Kidney glomerular epithelial cell (primary cell): ENCODE measurements at regions not wholly inside any gene's neighbourhood (a gene's known extent, or its start where the extent isn't known, plus 50 kb on each side); places are given as distances from the start of the nearest gene placed in this dataset.
A peak's percentile ranks its signal among the peaks of the same experiment; 100 is the strongest.

Experiments used
- DNase-seq: peaks from one replicate; lab custom pipeline; 2025; lab: John Stamatoyannopoulos, UW

DNA sequence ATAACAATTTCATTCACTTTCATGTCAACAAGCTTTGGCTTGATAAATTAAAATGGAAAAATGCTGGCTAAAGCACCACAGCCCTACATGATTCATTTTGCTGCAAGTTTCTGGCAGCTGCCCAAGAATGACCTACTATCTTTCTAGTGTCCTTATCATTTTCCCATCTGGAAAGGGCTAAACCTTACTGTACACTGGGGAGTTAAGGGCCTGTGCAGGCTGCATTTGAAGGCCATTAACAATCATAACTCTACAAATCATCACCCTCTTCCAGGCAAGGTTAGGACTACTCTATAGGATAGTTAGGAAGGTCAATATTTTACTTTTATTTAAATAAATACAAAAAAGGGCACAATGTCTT lies 579.7 kb upstream of the ZNF608 start:
- peak; percentile 76 for DNase-seq

DNA sequence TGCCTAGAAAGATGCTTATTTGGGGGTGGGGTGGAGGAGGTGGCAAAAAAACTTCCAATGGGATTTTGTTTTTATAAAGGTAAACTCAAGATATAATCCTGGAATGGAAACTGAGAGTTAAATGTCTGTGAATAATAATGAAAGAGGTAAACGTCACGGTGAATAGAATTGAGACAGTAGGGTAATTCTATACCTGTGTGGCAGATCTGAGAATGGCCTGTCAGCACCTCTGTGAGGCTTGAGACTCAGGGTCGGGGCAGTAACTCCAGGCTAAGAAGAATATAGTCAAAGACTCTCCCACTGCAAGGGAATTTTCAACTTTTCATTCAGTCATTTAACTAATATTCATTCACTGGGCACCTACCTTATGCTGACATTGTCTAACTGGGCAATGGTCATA lies 581.2 kb upstream of the ZNF608 start:
- no peak for DNase-seq

DNA sequence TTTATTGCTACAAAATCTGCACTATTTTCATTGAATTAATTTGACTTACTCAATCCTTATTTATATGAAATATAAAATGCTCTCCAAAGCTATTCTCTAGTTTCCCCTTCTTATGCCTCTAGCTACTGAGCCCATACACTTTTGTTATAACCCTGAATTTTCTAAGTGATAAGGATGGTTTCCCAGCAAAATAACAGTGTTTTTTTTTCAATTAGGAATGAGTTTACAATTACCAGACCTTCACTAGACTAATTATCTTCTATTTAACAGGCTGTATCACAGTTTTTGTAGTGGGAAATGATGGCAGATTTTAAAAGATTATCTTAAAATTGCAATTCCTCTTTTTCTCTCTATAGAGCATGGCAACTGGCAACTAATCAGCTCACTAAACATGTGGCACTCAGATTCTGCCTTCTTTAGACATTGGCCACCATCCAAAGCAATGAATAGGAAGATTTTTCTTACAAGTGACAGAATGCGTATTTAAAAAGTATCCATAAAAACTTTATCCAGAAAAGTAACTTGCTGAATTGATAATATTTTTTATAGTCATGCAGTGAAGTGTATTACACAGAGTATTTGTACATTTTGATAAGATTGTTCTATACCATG lies 585.7 kb upstream of the ZNF608 start:
- no peak for DNase-seq

DNA sequence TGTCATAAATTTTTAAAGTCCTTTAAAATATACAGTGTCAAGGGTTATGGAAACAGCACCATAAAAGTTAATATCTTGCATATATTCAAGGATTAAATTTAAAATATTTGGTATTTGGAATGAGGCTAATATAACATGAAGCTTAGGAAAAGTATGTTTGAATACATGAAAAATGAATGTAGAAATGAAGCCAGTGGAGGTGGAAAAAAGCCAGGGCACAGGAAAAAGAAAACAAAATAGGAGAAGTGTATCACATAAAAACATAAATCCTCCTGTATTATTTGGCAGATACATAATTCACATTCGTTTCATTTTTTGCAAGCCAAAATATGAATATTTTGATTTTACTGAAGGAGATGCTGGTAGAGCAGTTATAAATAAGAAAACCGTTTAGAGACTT lies 587.0 kb upstream of the ZNF608 start:
- DNase-seq = no peak

DNA sequence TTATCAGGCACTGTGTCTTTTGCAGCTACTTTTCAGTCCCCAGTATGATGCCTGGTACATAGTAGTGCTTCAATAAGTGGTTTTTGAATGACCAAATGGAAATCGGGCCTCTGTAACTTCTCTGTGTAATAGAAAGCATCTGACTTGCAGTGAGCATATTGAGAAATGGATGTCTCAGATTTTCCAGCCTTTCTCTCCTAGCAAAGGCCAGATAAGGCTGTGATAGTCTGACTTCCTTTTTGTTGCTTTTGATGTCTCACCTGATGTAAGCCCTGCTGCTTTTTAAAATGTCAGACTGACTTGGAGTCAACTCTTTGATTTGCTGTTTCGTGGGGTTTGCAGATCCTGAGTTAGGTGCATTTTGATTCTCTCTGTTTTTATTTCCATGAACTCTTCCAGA lies 590.0 kb upstream of the ZNF608 start:
- no peak for DNase-seq

DNA sequence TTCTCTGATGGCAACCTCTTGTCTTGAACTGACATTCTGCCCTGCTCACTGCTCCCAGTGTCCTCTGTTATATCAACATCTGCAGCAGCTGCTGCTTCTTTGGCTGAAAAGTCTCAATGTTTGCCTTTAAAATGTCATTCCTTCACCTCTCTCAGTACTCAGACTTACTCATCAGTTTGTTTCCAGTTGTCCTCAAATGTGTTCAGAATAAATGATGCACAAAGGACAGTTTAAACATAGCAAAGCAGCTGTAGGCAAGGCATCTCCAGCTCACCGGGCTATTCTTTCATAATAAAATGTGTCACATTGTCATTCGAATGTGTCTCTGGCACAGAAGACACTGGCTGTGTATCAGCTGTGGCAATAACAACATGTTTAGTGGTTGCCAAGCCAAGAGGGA lies 590.9 kb upstream of the ZNF608 start:
- no peak for DNase-seq

DNA sequence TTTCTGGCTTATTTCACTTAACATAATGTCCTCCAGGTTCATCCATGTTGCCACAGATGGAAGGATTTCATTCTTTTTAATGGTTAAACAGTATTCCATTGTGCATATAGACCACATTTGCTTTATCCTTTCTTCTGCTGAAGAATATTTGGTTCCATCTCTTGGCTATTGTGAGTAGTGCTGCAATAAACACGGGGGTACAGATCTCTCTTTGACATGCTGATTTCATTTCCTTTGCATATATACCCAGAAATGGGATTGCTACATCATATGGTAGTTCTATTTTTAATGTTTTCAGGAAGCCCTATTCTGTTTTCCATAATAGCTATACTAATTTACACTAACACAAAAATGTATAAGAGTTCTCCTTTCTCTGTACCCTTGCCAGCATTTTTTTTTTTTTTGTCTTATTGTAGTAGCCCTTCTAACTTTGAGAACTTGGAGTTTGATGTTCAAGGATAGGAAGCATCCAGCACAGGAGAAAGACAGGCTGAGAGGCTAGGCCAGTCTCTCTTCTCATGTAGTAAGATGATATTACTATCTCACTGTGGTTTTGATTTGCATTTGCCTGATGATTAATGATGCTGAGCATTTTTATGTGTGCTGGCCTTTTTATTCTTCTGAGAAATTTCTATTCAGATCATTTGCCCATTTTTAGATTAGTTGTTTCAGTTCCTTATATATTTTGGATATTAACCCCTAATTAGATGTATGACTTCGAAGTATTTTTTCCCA lies 592.2 kb upstream of the ZNF608 start:
- DNase-seq = no peak

DNA sequence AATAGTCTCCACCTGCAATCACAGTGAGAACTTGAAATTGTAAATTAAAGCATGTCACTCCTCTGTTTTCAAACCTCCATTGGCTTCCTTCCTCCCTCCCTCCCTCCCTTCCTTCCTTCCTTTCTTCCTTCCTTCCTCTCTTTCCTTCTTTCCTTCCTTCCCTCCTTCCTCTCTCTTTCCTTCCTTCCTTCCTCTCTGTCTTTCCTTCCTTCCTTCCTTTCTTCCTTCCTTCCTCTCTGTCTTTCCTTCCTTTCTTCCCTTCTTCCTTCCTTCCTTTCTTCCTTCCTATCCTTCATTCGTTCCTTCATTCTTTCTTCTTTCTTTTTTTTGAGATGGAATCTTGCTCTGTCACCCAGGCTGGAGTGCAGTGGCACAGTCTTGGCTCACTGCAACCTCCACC lies 595.0 kb upstream of the ZNF608 start:
- no peak for DNase-seq

DNA sequence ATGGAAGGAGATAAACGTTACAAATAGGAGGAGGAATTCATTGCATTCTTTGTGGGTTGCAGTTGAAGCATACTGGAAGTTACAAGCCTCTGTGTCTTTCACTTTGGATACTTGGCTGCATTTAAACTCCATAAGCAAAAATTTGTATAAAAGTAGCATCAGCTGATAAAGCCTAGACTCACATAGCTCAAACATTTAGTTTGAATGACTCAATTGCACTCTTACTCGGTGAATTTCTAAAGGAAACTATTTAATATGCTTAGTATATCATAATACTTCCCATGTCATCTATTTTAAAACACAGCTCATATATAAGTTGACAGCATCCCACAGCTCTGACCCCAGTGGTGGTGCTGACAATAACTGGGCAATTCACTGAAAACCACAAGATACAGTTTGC lies 596.6 kb upstream of the ZNF608 start:
- DNase-seq = peak; percentile 40

DNA sequence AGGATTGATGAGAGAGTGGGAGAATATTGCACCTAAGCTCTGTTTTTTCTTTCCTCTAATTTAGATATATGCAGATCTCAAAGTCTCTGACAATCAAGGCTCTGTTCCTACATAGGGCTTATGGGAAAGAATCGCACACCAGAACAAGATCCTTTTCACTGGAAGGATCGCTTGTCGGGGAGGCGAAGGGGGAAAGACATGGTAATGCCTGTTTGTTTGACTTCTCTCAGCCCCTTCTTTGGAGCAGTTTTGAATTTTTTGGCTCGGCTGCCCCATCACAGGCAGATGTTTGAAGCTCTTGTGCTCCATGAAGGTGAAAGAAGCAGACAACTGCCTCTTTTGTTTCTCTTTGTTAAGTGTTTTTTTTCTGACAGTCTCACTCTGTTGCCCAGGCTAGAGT lies 599.9 kb upstream of the ZNF608 start:
- DNase-seq = no peak

DNA sequence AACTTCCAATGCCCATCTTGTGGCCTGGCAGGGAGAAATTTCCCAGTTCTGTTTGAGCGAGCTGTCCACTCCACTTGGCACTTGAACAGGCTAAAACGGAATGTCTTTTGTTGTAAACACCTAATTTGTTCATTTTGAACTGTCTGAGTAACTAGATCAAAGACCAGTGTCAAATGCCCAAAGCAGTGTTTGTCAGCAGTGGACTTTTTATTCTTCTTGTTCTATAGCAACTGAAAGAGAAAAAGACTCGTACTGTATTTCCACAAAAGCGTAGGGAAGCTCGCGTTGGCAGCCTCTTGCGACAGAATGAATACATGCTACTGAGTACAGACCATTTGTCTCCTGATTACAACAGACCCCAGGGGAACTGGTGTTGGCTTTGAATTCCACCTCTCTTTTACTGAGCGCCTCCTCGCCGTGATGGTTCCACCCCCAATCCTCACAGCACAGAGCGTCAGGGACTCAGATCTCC lies 601.8 kb upstream of the ZNF608 start:
- DNase-seq = no peak

DNA sequence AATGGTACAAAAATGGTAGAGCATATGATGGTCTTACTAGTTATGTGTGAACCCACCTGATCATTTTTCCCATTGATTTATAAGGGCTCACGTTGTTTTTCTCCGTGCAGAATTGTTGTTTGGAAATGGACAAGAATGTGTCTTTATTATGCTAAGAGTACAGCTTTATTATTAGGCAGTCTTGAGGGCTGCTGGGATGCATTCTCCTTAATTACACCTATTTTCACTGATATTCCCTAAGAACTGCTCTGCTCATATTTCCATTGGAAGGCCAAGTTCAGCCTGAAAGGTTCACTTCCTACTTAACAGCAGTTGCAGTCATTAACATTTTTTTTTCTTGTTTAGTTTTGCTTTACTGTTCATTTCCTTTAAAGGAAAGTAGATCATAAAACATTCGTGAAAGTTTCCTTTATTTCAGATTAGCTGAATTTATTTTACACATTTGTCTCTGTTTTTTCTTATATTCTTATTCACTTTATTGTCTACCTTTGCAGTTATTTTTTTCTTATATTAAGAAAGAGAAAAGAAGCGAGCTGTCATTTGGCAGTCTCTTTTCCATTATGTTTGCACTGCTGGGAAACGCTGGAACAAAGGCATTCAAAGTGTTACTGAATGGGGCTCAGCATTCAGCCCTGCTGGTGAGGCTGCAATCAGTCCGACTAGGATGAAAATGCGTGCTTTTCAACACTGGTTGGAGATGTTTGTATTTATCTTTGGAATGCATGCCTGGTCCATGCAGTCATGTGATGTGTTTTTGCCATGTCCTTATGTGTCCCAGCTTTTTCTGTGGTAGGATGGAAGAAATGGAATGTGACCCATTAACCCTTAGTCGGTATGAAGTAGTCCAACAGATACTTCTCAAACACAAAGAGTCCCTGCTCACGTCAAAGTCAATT lies 602.7 kb upstream of the ZNF608 start:
- no peak for DNase-seq

DNA sequence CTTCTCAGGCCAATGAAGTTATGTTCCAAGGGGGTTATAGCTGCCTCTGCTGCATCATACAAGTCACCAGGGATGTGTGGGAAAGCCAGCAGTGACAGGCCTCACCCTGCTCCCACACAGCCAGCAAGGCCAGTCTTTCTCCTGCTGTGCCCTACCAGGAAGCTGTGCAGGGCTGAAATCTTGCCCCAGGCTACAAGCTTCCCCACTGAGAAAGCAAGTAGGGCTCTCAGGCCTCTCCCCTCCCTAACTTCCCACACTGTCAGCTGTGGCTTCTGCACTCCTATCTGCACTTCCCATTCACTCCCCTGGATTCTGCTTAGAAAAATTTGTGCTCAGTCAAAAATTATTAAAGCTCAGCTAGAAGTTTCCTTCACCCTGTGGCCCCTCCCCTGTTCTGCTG lies 611.2 kb upstream of the ZNF608 start:
- DNase-seq = no peak

DNA sequence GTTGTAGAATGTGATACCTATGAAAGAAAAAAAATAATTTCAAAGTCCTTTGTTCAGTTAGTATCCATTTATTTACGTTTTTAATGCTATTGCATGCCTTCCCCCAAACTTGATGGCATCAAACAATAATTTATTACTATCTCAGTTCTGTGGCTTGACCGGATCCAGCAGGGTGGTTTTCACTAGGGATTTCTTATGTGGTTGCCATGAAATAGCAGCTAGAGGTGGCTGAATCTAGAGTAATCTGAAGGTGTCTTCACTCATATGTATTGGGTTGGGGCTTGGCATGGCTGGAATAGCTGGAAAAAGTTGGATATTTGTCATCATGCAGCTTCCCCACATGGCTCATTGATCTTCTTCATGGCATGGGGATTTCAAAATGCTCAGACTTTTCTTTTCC lies 619.3 kb upstream of the ZNF608 start:
- DNase-seq = no peak

DNA sequence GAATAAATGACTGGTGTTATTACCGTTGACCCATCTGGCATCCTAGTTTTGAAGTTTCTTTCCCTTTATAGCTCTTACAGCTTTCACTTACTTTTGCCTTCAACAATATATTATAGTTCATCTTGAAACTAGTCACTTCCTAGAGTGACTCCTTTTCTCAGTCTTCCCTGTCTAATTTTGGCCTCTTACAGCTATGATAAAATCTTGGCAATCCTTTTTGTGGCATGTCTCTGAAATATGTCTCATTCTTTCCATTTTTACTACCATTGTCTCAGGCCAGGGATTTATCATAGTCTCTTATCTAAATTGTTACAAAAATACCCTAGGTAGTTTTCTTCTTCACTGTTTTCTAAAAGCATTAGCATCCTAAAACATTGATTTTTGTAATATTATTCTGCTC lies 621.3 kb upstream of the ZNF608 start:
- DNase-seq = no peak

DNA sequence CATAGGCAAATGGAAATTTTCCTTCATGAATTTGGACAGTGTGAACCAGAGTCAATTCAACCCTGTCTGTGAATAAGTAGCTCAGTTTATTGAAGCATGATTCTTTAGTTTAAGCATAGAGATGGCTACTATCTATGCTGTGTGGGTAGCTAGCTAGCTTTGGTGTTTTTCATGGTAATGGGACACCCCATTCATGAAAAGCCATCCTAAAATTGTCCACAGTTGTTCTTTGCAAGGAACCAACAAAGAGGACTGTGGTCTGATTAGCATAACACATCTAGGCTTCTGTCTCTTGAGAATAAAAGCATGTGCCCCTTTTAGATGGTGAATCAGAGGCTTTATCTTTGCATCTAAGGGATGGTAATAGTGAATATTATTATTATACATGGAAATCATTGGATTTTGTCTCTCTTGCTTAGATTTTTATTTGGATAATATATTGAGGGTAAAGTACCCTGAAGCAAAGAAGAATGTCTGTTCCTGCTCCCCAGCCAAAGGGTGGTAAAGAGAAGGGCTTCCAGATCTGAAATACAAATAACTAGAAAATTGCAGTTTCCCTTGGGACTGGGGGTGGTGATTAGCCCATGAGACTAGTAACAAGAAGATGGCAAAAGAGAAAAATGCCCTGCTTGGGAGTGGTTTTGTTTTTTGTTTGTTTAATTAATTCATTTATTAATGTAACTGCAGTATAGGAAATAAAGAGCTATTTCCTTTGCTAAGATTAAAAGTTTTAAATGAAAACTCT lies 624.2 kb upstream of the ZNF608 start:
- no peak for DNase-seq

DNA sequence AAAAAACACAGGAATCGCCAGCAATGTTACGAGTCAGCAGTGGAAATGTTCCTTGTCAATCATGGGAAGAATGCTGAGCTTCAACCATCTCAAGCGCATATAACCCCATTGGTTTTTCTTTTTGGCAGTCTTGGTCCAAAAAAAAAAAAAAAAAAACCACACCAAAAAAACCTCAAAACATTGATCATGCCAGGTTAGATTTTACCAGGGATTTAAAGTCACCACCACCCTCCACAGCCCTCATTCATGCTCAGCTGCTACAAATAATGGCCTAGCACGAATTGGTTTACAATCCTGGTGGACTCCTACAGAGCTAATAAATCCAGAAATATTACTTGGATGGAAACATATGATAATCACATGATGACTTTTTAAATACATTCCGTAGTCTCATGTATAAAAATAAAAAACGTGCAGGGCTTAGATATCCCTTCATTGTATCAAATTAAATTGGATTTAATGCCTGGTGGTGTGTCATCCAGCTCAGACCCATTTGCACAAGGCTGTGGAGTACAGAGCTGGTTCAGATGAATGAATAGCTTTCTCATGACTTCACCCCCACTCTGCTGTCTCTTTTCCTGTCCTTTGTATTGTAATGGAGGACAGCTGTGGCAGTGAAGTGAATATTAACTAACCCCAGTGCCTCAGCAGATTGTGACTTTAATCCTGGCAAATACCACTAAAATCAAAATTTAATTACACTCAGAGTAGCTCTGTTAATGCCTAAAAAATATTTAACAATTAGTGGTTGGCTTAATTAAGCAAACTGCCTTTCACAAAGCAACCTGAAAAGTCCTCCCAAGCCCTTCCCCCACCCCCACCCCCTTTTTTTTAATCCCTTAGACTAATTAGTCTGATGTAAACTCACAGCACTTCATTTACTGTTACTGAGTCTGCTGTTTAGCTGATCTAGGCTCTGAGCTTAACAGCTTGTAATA lies 626.5 kb upstream of the ZNF608 start:
- DNase-seq = peak; percentile 29

DNA sequence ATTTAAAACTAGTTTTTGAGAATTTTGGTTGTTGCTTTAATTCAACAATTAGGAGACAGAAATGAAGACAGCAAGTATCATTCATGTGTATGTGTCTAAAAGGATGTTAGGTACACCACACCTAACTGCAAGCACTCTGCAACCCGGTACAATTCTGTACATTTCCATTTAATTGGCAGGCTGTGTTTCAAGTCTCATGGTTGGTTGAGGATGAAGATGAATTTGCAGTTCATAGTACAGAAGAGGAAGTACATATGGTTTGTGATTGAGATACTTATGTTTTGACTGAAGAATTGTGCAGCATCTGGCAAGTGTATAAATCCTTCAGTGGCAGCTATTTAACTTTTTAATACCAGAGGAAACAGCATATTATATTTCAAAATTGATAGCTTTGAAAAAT lies 628.7 kb upstream of the ZNF608 start:
- DNase-seq = no peak

DNA sequence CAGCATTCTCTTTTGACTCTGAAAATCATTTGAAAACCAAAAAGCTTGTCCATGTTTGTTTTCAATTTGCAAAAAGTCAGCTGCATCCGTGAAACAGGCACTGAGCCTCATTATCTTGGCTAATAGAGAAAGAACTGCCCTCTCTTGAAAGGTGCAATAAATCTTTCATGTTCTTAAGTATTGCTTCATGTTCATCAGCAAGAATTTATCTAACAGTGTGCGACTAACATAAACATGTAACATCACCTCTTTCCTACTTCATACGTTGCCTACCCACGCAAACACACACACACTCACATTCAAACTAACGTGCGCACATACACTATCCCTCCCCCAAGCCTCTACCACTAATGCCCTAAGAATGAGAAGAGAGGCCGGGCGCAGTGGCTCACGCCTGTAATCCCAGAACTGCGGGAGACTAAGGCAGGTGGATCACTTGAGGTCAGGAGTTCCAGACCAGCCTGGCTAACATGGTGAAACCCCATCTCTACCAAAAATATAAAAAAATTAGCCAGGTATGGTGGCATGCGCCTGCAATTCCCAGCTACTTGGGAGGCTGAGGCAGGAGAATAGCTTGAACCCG lies 629.7 kb upstream of the ZNF608 start:
- DNase-seq = peak; percentile 1

DNA sequence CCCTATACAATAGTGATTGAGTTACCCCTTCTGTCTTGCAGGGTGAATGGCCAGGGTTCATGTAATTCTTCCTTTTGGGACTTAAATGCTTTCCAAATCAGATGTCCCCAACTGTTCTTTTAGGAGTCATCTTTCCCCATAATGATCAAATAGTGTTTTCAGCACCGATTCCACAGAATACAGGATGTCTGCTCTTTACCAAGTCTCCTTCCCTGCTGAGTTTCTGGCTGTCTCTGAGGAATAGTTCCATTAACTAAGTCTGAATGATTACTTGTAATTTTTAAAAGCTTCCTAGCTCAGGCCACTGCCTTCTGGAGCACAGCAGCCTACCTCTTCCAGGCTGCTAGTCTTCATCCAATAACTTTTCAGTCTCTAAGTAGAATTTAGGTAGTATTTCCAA lies 630.7 kb upstream of the ZNF608 start:
- DNase-seq = no peak

DNA sequence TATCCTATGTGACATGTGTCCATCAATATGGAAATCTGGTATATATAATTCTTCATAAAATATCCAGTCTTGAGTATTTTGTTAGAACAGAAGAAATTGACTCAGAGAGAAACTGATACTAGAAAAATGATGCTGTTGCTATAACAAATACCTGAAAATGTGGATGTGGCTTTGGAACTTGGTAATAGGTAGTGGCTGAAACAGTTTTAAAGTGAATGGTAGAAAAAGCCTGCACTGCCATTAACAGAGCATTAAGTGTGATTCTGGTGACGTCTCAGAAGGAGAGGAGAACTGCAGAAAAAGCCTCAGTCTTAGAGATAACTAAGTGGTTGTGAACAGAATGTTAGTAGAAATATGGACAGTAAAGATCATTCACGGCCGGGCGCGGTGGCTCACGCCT lies 634.9 kb upstream of the ZNF608 start:
- no peak for DNase-seq
